Aorta (tissue), 5 donors: ENCODE measurements at regions not wholly inside any gene's neighbourhood (a gene's known extent, or its start where the extent isn't known, plus 50 kb on each side); places are given as distances from the start of the nearest gene placed in this dataset.

Experiments used
- ATAC-seq: fragments of 200-7000 bp; cut with Tn5 transposase; one replicate; pipeline ENCODE4 v1.9.1; 2022; ENCODE audit warnings: moderate library complexity; ENCODE audit not compliant: low FRiP score
- DNase-seq, 2 donors: peaks; one replicate each; pipeline ENCODE4 v3.0.0-alpha.2; 2020
- H3K27ac ChIP-seq, 2 donors: one replicate each; pipeline ENCODE4 v1.5.1; 2013; ENCODE audit warnings: low read length in 2 of 2, mild to moderate bottlenecking in 2 of 2, moderate library complexity in 2 of 2, control low read depth in 1 of 2, inconsistent platforms in 1 of 2, low read depth in 1 of 2
- H3K27me3 ChIP-seq, 2 donors: one replicate each; pipeline ENCODE4 v1.6.1; 2013; ENCODE audit warnings: control low read depth in 1 of 2, low read length in 1 of 2, mild to moderate bottlenecking in 1 of 2, moderate library complexity in 1 of 2; ENCODE audit not compliant: insufficient read depth in 2 of 2, control insufficient read depth in 1 of 2
- H3K36me3 ChIP-seq, 2 donors: one replicate each; pipeline ENCODE4 v1.6.1; 2013; ENCODE audit warnings: control low read depth in 1 of 2, low read length in 1 of 2, mild to moderate bottlenecking in 1 of 2; ENCODE audit not compliant: insufficient read depth in 2 of 2, control insufficient read depth in 1 of 2
- H3K4me1 ChIP-seq, 2 donors: one replicate each; pipeline ENCODE4 v1.6.1; 2013; ENCODE audit warnings: low read length in 2 of 2, control low read depth in 1 of 2, mild to moderate bottlenecking in 1 of 2, moderate library complexity in 1 of 2; ENCODE audit not compliant: insufficient read depth in 2 of 2, control insufficient read depth in 1 of 2
- H3K4me3 ChIP-seq, 2 donors: one replicate each; pipeline ENCODE4 v1.5.1; 2013; ENCODE audit warnings: low read length in 2 of 2, control low read depth in 1 of 2, mild to moderate bottlenecking in 1 of 2
- H3K9me3 ChIP-seq: one replicate; pipeline ENCODE4 v1.6.1; 2013; ENCODE audit warnings: mild to moderate bottlenecking, low read length; ENCODE audit not compliant: control insufficient read depth
- WGBS, 2 donors: extraction: QIAGEN DNeasy Blood & Tissue Kit; methylation state at CpG; one replicate each; pipeline ENCODE4 v1.1.7; 2013; 5-methylcytosine and 5-hydroxymethylcytosine counted together
- intact Hi-C, 2 donors: fragments of 100-400 bp; cut with DNase I; formaldehyde crosslinking; loops; one replicate each; pipeline versions ENCODE4 v1.14.2 to v1.15.0; 2022
- donor health status: healthy with polysubstance abuse.
- donor health status: Bipolar disorder and iron deficiency.
- donor health status: DM: no; HTN: no; CAD: no.
- donor health status: DM: no; HTN: no; CAD: no.
- donor health status: DM: yes; HTN: yes; CAD: no.

DNA sequence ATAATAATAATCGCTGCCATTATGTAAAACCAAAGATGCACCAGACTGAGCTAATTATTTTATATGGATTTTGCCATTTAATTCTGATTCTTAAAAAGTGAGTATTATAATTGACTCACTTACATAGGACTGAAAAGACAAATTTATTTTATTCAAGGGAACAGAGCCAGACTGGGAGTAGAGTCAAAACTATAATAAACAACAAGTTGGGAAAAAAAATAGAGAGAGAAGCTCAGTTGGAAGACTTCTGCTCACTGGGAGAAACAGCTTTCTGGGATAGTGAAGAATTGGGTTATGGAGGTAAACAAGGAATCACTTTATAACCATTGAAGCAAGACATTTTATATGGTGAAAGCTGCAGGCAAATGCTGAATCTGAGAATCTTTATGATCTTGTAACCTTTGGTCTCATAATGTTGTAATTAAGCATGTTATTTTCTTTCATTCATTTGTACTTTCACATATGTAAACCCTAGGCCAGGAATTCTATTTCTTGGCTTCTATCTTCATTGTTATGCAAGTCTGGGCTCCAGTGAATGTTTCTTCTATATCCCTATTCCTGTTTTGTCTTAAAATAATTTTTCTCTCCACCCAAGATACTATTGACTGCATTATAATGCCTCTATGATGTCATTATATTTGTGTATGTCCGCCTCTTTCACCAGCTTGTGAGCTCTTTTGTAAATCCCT, 725.3 kb upstream of the CCDC179 start:
- 64 to 75% methylated on average over 2 of the region's 2 CpGs for WGBS, 2 donors
- Histone ChIP-seq H3K36me3 (no peaks in the 10 kb centered on the region), H3K4me1 (no peaks in the 10 kb centered on the region), H3K4me3 (no peak overlapping the region), H3K9me3 (no peaks in the 10 kb centered on the region), H3K27me3 (no peaks in the 10 kb centered on the region), H3K27ac (no peak overlapping the region)
- DNase-seq (no peak), ATAC-seq (no peak)
- intact Hi-C loops, result no loop called here

- WGBS, 2 donors, result 4 to 11% methylated on average over 1 of the region's 1 CpG
- no peaks in the 10 kb centered on the region for H3K27me3 ChIP-seq
- H3K36me3 ChIP-seq, result no peaks in the 10 kb centered on the region
- ATAC-seq (no peak), DNase-seq (no peak)
- no peak overlapping the region for H3K27ac ChIP-seq
- no peaks in the 10 kb centered on the region for H3K9me3 ChIP-seq
- H3K4me3 ChIP-seq, result no peak overlapping the region
- intact Hi-C loops, result no loop called here
- no peaks in the 10 kb centered on the region for H3K4me1 ChIP-seq
These were observed 725.9 kb upstream of the CCDC179 start for GRCh38 chr11:23586173-23586572.

GRCh38 chr11:23590596-23591308, 730.5 kb upstream of the CCDC179 start:
- DNase-seq (no peak), ATAC-seq (no peak)
- WGBS, 2 donors, result 64 to 89% methylated on average over 3 of the region's 3 CpGs
- Histone ChIP-seq H3K4me3 (no peak overlapping the region), H3K9me3 (no peaks in the 10 kb centered on the region), H3K27me3 (no peaks in the 10 kb centered on the region), H3K4me1 (no peaks in the 10 kb centered on the region), H3K27ac (no peak overlapping the region), H3K36me3 (no peaks in the 10 kb centered on the region)
- intact Hi-C loops, result no loop called here

DNA sequence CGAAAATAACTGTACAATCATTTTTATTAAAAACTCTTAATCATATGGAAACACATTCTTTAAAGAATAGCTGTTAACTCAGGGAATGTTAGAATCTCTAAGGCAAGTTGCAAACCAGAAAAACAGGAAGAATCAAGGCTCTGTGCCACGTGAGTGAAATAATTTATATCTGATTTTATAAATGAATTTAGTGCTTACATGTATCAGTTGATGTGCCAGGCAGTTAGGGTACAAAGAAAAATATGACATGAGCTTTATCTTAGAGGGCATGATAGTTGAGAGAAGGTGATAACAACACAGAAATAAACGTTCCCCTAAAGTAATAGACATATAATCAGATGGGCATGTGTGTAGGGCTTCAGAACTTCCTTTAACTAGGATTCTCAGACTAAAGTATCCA, 734.5 kb upstream of the CCDC179 start:
- Histone ChIP-seq H3K4me3 (no peak overlapping the region), H3K27me3 (no peaks in the 10 kb centered on the region), H3K36me3 (no peaks in the 10 kb centered on the region), H3K9me3 (no peaks in the 10 kb centered on the region), H3K27ac (no peak overlapping the region), H3K4me1 (no peaks in the 10 kb centered on the region)
- intact Hi-C loops, result no loop called here
- WGBS, 2 donors, result 42 to 53% methylated on average over 3 of the region's 3 CpGs
- DNase-seq (no peak), ATAC-seq (no peak)

- H3K27ac ChIP-seq, result no peak overlapping the region
These were observed 744.7 kb upstream of the CCDC179 start for GRCh38 chr11:23604966-23605365.

DNA sequence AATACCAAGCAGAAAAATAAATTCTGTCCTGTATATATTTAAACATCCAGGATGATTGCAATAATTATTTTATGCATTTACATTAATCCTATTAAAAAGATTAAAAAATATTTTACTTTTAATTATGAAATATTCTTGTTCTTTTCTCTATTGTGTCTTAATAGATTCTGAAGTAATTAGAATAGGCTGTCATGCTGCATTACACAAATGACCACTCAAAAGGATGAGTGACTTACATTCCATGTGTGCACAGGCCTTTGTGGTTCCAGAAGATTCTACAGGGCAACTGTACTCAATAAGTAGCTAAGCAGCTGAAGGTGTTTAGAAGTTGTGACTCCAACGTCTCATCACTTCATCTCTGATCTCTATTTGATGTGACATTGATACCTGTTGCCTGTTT, 745.9 kb upstream of the CCDC179 start:
- WGBS, 2 donors, result 79 to 89% methylated on average over 1 of the region's 1 CpG
- no peaks in the 10 kb centered on the region for H3K4me1 ChIP-seq
- ATAC-seq, result no peak
- no peak overlapping the region for H3K27ac ChIP-seq
- no peak for DNase-seq
- no peak overlapping the region for H3K4me3 ChIP-seq
- no peaks in the 10 kb centered on the region for H3K36me3 ChIP-seq
- no peaks in the 10 kb centered on the region for H3K9me3 ChIP-seq
- intact Hi-C loops, result no loop called here
- no peaks in the 10 kb centered on the region for H3K27me3 ChIP-seq

More at GRCh38 chr11:23604966-23605365, 744.7 kb upstream of the CCDC179 start:
- 72 to 77% methylated on average over 3 of the region's 3 CpGs for WGBS, 2 donors
- ATAC-seq (no peak), DNase-seq (no peak)
- Histone ChIP-seq H3K9me3 (no peaks in the 10 kb centered on the region), H3K4me3 (no peak overlapping the region), H3K27me3 (no peaks in the 10 kb centered on the region), H3K4me1 (no peaks in the 10 kb centered on the region), H3K36me3 (no peaks in the 10 kb centered on the region)
- intact Hi-C loops, result no loop called here

GRCh38 chr11:23611726-23612125, 751.5 kb upstream of the CCDC179 start:
- WGBS, 2 donors, result 79 to 88% methylated on average over 3 of the region's 3 CpGs
- Histone ChIP-seq H3K4me1 (no peaks in the 10 kb centered on the region), H3K27ac (no peak overlapping the region), H3K9me3 (no peaks in the 10 kb centered on the region), H3K27me3 (no peaks in the 10 kb centered on the region), H3K4me3 (no peak overlapping the region), H3K36me3 (no peaks in the 10 kb centered on the region)
- ATAC-seq (no peak), DNase-seq (no peak)
- intact Hi-C loops, result no loop called here

DNA sequence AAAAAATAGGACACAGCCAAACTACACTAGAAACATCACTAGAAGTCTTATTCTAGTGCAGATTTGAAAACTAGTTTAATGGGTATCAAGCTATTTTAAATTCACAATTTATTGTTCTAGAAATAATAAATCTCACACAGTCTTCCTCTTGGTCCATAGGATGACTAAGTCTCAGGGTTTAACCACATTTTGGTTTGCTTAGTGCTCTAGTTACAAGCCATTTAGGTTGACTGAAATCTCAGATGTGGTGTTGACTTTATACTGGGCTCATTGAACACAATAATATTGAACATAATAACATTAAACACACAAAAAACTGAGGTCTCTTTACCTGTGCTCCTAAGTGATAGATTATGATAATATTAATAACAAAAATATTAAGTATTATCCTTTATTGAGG, 760.3 kb upstream of the CCDC179 start:
- H3K9me3 ChIP-seq, result no peaks in the 10 kb centered on the region
- no peak overlapping the region for H3K27ac ChIP-seq
- H3K4me1 ChIP-seq, result no peaks in the 10 kb centered on the region
- H3K4me3 ChIP-seq, result no peak overlapping the region
- intact Hi-C loops, result no loop called here
- ATAC-seq (no peak), DNase-seq (no peak)
- no peaks in the 10 kb centered on the region for H3K36me3 ChIP-seq
- H3K27me3 ChIP-seq, result no peaks in the 10 kb centered on the region

DNA sequence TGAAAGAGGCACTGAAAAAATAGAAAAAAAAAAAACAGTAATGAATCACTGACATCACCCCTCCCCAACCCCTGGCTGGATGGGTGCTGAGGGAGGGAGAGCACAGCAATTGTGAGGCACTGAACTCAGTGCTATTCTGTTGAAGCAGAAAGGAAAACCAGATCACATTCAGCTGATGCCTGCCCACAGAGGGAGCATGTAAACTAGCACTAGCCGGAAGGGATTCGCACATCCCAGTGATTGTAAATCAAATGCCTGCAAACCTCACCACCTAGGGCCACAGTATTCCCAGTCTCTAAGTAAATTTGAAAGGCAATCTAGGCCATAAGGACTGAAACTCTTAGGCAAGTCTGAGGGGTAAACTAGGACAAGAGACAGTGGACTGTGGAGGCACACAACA, 772.0 kb upstream of the CCDC179 start:
- H3K36me3 ChIP-seq, result no peaks in the 10 kb centered on the region
- WGBS, 2 donors, result 61 to 81% methylated on average over 2 of the region's 2 CpGs
- DNase-seq, result no peak
- ATAC-seq, result no peak
- H3K27me3 ChIP-seq, result no peaks in the 10 kb centered on the region
- no peaks in the 10 kb centered on the region for H3K4me1 ChIP-seq
- H3K9me3 ChIP-seq, result peaks cover 1% of the 10 kb centered on the region
- no peak overlapping the region for H3K27ac ChIP-seq
- intact Hi-C loops, result no loop called here
- no peak overlapping the region for H3K4me3 ChIP-seq
